AG09319 (cell line): ENCODE measurements at regions not wholly inside any gene's neighbourhood (a gene's known extent, or its start where the extent isn't known, plus 50 kb on each side); places are given as distances from the start of the nearest gene placed in this dataset.

Experiments used
- DNase-seq: peaks from one replicate; pipeline ENCODE4 v3.0.0-alpha.2; 2010; ENCODE audit warnings: low read depth; ENCODE audit errors: extremely low read depth
- CTCF ChIP-seq: IDR thresholded peaks from 2 replicates; pipeline ENCODE4 v1.5.1; 2011; ENCODE audit warnings: low read depth, mild to moderate bottlenecking, inconsistent platforms, low read length, moderate library complexity

GRCh38 chr21:15257646-15258045 is 192.8 kb upstream of the NRIP1 start:
- no peak for DNase-seq
- TF ChIP-seq CTCF = no peak

- DNase-seq = no peak
- no peak for TF ChIP-seq CTCF
Observed at GRCh38 chr21:15259824-15260223, 195.0 kb upstream of the NRIP1 start.

GRCh38 chr21:15260604-15261003 is 195.8 kb upstream of the NRIP1 start:
- no peak for TF ChIP-seq CTCF
- DNase-seq = no peak

GRCh38 chr21:15264084-15264665 is 199.4 kb upstream of the NRIP1 start:
- no peak for TF ChIP-seq CTCF
- no peak for DNase-seq

DNA sequence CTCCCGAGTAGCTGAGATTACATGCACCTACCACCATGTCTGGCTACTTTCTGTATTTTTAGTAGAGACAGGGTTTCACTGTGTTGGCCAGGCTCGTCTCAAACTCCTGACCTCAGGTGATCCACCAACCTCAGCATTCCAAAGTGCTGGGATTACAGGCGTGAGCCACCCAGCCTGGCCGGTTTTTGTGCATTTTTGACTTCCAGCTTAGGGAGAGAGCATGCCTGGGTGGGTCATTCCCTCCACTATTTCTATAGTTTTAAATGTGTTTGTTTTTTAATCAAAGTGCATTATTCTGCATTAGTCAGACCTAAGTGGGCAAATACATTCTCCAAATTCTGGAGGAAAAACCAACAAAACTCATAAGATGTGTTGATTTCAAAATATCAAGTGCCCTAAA is 207.4 kb upstream of the NRIP1 start:
- TF ChIP-seq CTCF = no peak
- no peak for DNase-seq

GRCh38 chr21:15272591-15272990 is 207.8 kb upstream of the NRIP1 start:
- TF ChIP-seq CTCF = no peak
- no peak for DNase-seq

DNA sequence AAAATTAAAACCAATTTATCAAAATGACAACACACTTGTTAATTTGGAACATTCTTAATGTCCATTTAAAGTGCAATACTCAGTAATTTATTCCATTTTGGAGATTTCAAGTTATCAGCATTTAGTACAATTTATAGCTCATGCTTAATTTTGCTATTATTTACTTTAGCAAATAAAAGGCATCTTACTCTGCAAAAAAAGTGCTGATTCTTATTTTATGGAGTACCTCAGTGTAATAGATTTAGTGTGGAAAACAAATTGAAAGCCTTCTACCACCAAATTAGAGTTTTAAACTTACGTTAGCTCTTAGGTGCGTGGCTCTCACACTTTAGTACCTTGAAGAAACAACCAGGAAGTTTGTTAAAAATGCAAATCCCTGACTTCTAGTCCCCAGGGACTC is 208.4 kb upstream of the NRIP1 start:
- TF ChIP-seq CTCF = no peak
- DNase-seq = no peak
